K562 (cell line): ENCODE measurements at regions not wholly inside any gene's neighbourhood (a gene's known extent, or its start where the extent isn't known, plus 50 kb on each side); places are given as distances from the start of the nearest gene placed in this dataset.

Experiments used
- ATAC-seq: fragments of 200-7000 bp; cut with Tn5 transposase; 3 replicates; pipeline ENCODE4 v1.9.1; 2020; ENCODE audit warnings: moderate library complexity
- BruUV-seq: library from RNA; stranded (reverse); fragments of 400-500 nt; replicated peaks from 2 replicates; lab custom pipeline; 2021; lab: Mats Ljungman, UMichigan
- CTCF ChIA-PET: fragments of 300-600 bp; formaldehyde crosslinking; extraction: SDS; loops from one replicate; lab custom pipeline; 2021; ENCODE audit warnings: low intra/inter-chr PET ratio; lab: Yijun Ruan, JAX
- POLR2A ChIA-PET: fragments of 300-600, 350-650 bp; sonication (Branson Sonifier 250); formaldehyde crosslinking; extraction: SDS; loops from one replicate; lab custom pipeline; 2021; ENCODE audit warnings: antibody characterized with exemption, inconsistent platforms; lab: Yijun Ruan, JAX
- DNase-seq, 4 experiments: peaks; one replicate each; pipeline versions ENCODE4 v3.0.0 to v3.0.0-alpha.2; 2011 to 2018; ENCODE audit warnings: low spot score in 3 of 4, mixed read lengths in 3 of 4; ENCODE audit errors: extremely low read depth in 1 of 4
- FAIRE-seq: peaks from 2 replicates; lab custom pipeline; 2011; peaks lifted over from hg19 to GRCh38; lab: Jason Lieb, UNC
- H2AFZ ChIP-seq: 2 replicates; pipeline ENCODE4 v1.6.0; 2011; ENCODE audit warnings: low read depth, low read length, control low read depth, inconsistent platforms
- H3K27ac ChIP-seq: fragments of 200-600 bp; 3 replicates; pipeline ENCODE4 v1.8.0; 2011; ENCODE audit warnings: low read depth, mild to moderate bottlenecking, control low read depth, inconsistent platforms, low read length, moderate library complexity, mixed read lengths; ENCODE audit errors: extremely low read depth
- H3K27me3 ChIP-seq, 2 experiments: fragments of 300-600 bp in 1 of 2; 2 replicates in 1 of 2; 3 replicates in 1 of 2; pipeline versions ENCODE4 v1.6.0 to v1.8.0; 2011; ENCODE audit warnings: inconsistent platforms in 2 of 2, low read length in 2 of 2, mild to moderate bottlenecking in 1 of 2, mixed read lengths in 1 of 2, moderate library complexity in 1 of 2; ENCODE audit not compliant: control insufficient read depth in 2 of 2, insufficient read depth in 2 of 2
- H3K36me3 ChIP-seq: fragments of 300-600 bp; 3 replicates; pipeline ENCODE4 v1.8.0; 2011; ENCODE audit warnings: mild to moderate bottlenecking, low read length, inconsistent platforms; ENCODE audit not compliant: control insufficient read depth, insufficient read depth
- H3K4me1 ChIP-seq, 2 experiments: fragments of 200-600 bp in 1 of 2; replicated peaks in 1 of 2; 2 replicates in 1 of 2; 3 replicates in 1 of 2; pipeline versions ENCODE4 v1.5.1 to v1.8.0; 2011; ENCODE audit warnings: inconsistent platforms in 2 of 2, low read length in 2 of 2, mild to moderate bottlenecking in 1 of 2, mixed read lengths in 1 of 2, moderate library complexity in 1 of 2; ENCODE audit not compliant: control insufficient read depth in 2 of 2, insufficient read depth in 2 of 2
- H3K4me2 ChIP-seq: 2 replicates; pipeline ENCODE4 v1.6.1; 2011; ENCODE audit warnings: low read length, control low read depth, inconsistent platforms, mixed read lengths; ENCODE audit not compliant: insufficient read depth
- H3K4me3 ChIP-seq: fragments of 200-600 bp; sonication (generic), shearing (Covaris generic); 2 replicates; pipeline ENCODE4 v1.5.1; 2016; ENCODE audit warnings: control low read depth, inconsistent platforms
- H3K79me2 ChIP-seq: fragments of 200-600 bp; 3 replicates; pipeline ENCODE4 v1.8.0; 2011; ENCODE audit warnings: low read length, inconsistent platforms; ENCODE audit not compliant: control insufficient read depth, insufficient read depth
- H3K9ac ChIP-seq, 2 experiments: 2 replicates each; pipeline versions ENCODE4 v1.6.0 to v1.6.1; 2011; ENCODE audit warnings: low read depth in 2 of 2, low read length in 2 of 2, control low read depth in 1 of 2, inconsistent platforms in 1 of 2, mild to moderate bottlenecking in 1 of 2, mixed read lengths in 1 of 2; ENCODE audit not compliant: insufficient read depth in 1 of 2
- H3K9me1 ChIP-seq: one replicate; pipeline ENCODE4 v1.6.0; 2011; ENCODE audit warnings: inconsistent platforms, mild to moderate bottlenecking, low read length, moderate library complexity; ENCODE audit not compliant: control insufficient read depth, insufficient read depth
- H3K9me3 ChIP-seq: replicated peaks from 2 replicates; pipeline ENCODE4 v1.5.1; 2011; ENCODE audit warnings: low read depth, low read length, inconsistent platforms; ENCODE audit not compliant: control insufficient read depth, insufficient read depth
- H4K20me1 ChIP-seq: replicated peaks from 2 replicates; pipeline ENCODE4 v1.6.1; 2011; ENCODE audit warnings: low read length, inconsistent platforms, mixed read lengths; ENCODE audit not compliant: control insufficient read depth, insufficient read depth
- BMI1 ChIP-seq: fragments of 150-350 bp; IDR thresholded peaks from 2 replicates; pipeline ENCODE4 v1.6.1; 2014; ENCODE audit warnings: low read length
- MAFF ChIP-seq: IDR thresholded peaks from 2 replicates; pipeline ENCODE4 v1.6.1; 2012; ENCODE audit warnings: low read length, improper control_type of control experiment
- PRPF4 ChIP-seq: fragments of 200-400 bp; formaldehyde crosslinking; IDR thresholded peaks from one replicate; pipeline ENCODE4 v1.6.1; 2017; ENCODE audit warnings: low read length, low read depth, mild to moderate bottlenecking; ENCODE audit not compliant: insufficient read depth, poor library complexity, severe bottlenecking
- SRSF9 ChIP-seq: fragments of 200-400 bp; formaldehyde crosslinking; IDR thresholded peaks from 2 replicates; pipeline ENCODE4 v1.6.1; 2017; ENCODE audit warnings: low read depth, low read length, borderline replicate concordance
- STAG1 ChIP-seq: sonication (generic); formaldehyde crosslinking; IDR thresholded peaks from 2 replicates; pipeline ENCODE4 v1.5.0; 2020; ENCODE audit warnings: missing genetic modification reagents, borderline replicate concordance
- XRCC3 ChIP-seq: fragments of 450-650 bp; IDR thresholded peaks from 2 replicates; pipeline ENCODE4 v1.6.1; 2017; ENCODE audit warnings: mild to moderate bottlenecking, moderate library complexity
- ZNF232 ChIP-seq: sonication (generic); formaldehyde crosslinking; IDR thresholded peaks from 2 replicates; pipeline ENCODE4 v1.8.0; 2022; ENCODE audit warnings: mild to moderate bottlenecking, missing genetic modification reagents
- ZNF589 ChIP-seq: fragments of 200-800 bp; sonication (Bioruptor generic); IDR thresholded peaks from 2 replicates; pipeline ENCODE4 v1.6.1; 2016; ENCODE audit warnings: low read depth, missing genetic modification characterization, missing compliant biosample characterization
- WGBS: fragments of 100-300 bp; shearing (Covaris generic); methylation state at CpG from one replicate; pipeline ENCODE4 v1.1.6; 2016; ENCODE audit warnings: low coverage, mixed read lengths; ENCODE audit not compliant: insufficient coverage; ENCODE audit errors: missing lambda C conversion rate; 5-methylcytosine and 5-hydroxymethylcytosine counted together
- in situ Hi-C: fragments of 300-500 bp; cut with MboI; formaldehyde crosslinking; loops from 4 replicates; pipeline ENCODE4 v1.15.0; 2018; ENCODE audit warnings: inconsistent platforms, mixed read lengths
- intact Hi-C: fragments of 100-400 bp; cut with micrococcal nuclease; formaldehyde crosslinking; loops from 2 replicates; pipeline ENCODE4 v1.14.2; 2022
- TF ChIP-seq, protein P1 (sequence below), 2 experiments: fragments of 200-800 bp in 1 of 2; sonication (Bioruptor generic) in 1 of 2; sonication (generic) in 1 of 2; formaldehyde crosslinking in 1 of 2; IDR thresholded peaks in 1 of 2; conservative IDR thresholded peaks in 1 of 2; 2 replicates each; pipeline versions ENCODE4 v1.5.0 to v1.6.1; 2016 to 2020; ENCODE audit warnings: missing compliant biosample characterization in 1 of 2, missing genetic modification characterization in 1 of 2, missing genetic modification reagents in 1 of 2
- TF ChIP-seq, protein P2 (sequence below): fragments of 450-650 bp; IDR thresholded peaks from 2 replicates; pipeline ENCODE4 v1.6.1; 2017; ENCODE audit warnings: antibody characterized with exemption, mild to moderate bottlenecking

- intact Hi-C loops: no loop called here
- Histone ChIP-seq H3K9ac (no peak overlapping the region), H3K4me2 (no peak overlapping the region), H2AFZ (no peak overlapping the region), H3K9me1 (peaks cover 3% of the 10 kb centered on the region), H3K27ac (no peak overlapping the region), H3K4me3 (no peak overlapping the region), H3K27me3 (peaks cover 0 to 34% of the 10 kb centered on the region in 2 experiments; a peak in 4 of 5 replicates), H3K4me1 (peaks cover 0 to 4% of the 10 kb centered on the region in 2 experiments; a peak in 3 of 5 replicates), H3K79me2 (no peaks in the 10 kb centered on the region), H4K20me1 (no peaks in the 10 kb centered on the region), H3K36me3 (no peaks in the 10 kb centered on the region), H3K9me3 (no peaks in the 10 kb centered on the region)
- ChIA-PET CTCF (no interaction called here), POLR2A (no interaction called here)
- BruUV-seq: no TSS peak
- DNase-seq (no peak), FAIRE-seq (no peak), ATAC-seq (no peak)
- no peak for TF ChIP-seq SRSF9
- TF ChIP-seq XRCC3: no peak
- TF ChIP-seq ZNF589 (CRISPR knock-in tag): no peak
- TF ChIP-seq STAG1: no peak
- TF ChIP-seq ZNF232 (CRISPR knock-in tag): no peak
- TF ChIP-seq PRPF4: no peak
- TF ChIP-seq, protein P1, sequence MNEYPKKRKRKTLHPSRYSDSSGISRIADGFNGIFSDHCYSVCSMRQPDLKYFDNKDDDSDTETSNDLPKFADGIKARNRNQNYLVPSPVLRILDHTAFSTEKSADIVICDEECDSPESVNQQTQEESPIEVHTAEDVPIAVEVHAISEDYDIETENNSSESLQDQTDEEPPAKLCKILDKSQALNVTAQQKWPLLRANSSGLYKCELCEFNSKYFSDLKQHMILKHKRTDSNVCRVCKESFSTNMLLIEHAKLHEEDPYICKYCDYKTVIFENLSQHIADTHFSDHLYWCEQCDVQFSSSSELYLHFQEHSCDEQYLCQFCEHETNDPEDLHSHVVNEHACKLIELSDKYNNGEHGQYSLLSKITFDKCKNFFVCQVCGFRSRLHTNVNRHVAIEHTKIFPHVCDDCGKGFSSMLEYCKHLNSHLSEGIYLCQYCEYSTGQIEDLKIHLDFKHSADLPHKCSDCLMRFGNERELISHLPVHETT (CRISPR knock-in tag; conservative IDR thresholded peaks at IDR 0.05 in 1 of 2, IDR thresholded peaks at IDR 0.05 in 1 of 2): no peak
- TF ChIP-seq, protein P2, sequence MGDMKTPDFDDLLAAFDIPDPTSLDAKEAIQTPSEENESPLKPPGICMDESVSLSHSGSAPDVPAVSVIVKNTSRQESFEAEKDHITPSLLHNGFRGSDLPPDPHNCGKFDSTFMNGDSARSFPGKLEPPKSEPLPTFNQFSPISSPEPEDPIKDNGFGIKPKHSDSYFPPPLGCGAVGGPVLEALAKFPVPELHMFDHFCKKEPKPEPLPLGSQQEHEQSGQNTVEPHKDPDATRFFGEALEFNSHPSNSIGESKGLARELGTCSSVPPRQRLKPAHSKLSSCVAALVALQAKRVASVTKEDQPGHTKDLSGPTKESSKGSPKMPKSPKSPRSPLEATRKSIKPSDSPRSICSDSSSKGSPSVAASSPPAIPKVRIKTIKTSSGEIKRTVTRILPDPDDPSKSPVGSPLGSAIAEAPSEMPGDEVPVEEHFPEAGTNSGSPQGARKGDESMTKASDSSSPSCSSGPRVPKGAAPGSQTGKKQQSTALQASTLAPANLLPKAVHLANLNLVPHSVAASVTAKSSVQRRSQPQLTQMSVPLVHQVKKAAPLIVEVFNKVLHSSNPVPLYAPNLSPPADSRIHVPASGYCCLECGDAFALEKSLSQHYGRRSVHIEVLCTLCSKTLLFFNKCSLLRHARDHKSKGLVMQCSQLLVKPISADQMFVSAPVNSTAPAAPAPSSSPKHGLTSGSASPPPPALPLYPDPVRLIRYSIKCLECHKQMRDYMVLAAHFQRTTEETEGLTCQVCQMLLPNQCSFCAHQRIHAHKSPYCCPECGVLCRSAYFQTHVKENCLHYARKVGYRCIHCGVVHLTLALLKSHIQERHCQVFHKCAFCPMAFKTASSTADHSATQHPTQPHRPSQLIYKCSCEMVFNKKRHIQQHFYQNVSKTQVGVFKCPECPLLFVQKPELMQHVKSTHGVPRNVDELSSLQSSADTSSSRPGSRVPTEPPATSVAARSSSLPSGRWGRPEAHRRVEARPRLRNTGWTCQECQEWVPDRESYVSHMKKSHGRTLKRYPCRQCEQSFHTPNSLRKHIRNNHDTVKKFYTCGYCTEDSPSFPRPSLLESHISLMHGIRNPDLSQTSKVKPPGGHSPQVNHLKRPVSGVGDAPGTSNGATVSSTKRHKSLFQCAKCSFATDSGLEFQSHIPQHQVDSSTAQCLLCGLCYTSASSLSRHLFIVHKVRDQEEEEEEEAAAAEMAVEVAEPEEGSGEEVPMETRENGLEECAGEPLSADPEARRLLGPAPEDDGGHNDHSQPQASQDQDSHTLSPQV: no peak
- no peak for TF ChIP-seq BMI1
- TF ChIP-seq MAFF: no peak
- in situ Hi-C loops: no loop called here
- 1% methylated on average over 4 of the region's 4 CpGs for WGBS
These were observed 61.5 kb upstream of the RAB4A start for GRCh38 chr1:229209386-229209785.
